OCI-LY1 (cell line): ENCODE measurements at regions not wholly inside any gene's neighbourhood (a gene's known extent, or its start where the extent isn't known, plus 50 kb on each side); places are given as distances from the start of the nearest gene placed in this dataset.

Source experiments
- CTCF ChIP-seq: fragments of 200-600 bp; sonication (generic), shearing (Covaris generic); IDR thresholded peaks from 2 replicates; pipeline ENCODE4 v1.5.1; 2017; ENCODE audit warnings: mild to moderate bottlenecking, antibody characterized with exemption, low read length, moderate library complexity, mixed read lengths
- EZH2 ChIP-seq: fragments of 200-600 bp; sonication (generic), shearing (Covaris generic); IDR thresholded peaks from 2 replicates; pipeline ENCODE4 v1.8.0; 2017; ENCODE audit warnings: borderline replicate concordance, mixed run types, mild to moderate bottlenecking, antibody characterized with exemption, low read length, moderate library complexity, mixed read lengths

DNA sequence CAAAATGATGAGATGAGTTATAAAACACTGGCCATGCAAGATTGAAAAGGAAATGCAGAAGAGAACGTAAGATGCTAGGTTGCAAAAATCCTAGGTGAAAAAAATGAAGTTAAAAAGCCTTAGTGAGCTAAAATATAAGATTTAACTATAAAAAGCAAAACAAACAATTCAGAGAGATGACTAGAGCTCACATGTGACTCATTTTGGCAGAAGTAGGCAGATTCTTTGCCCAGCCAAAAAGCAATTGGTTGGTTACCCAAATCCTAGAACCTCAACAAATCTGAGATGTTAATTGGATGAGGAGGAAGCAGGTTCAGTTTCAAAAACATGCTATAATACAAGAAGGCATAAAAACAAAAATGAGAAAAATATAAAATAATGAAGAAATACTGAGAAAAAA, 249.1 kb downstream of the OGFRL1 start:
- no peak for TF ChIP-seq EZH2
- no peak for TF ChIP-seq CTCF
